K562 (cell line): ENCODE measurements at regions not wholly inside any gene's neighbourhood (a gene's known extent, or its start where the extent isn't known, plus 50 kb on each side); places are given as distances from the start of the nearest gene placed in this dataset.

Experiments used
- ATAC-seq: fragments of 200-7000 bp; cut with Tn5 transposase; 3 replicates; pipeline ENCODE4 v1.9.1; 2020; ENCODE audit warnings: moderate library complexity
- BruUV-seq: library from RNA; stranded (reverse); fragments of 400-500 nt; replicated peaks from 2 replicates; lab custom pipeline; 2021; lab: Mats Ljungman, UMichigan
- CTCF ChIA-PET: fragments of 300-600 bp; formaldehyde crosslinking; extraction: SDS; loops from one replicate; lab custom pipeline; 2021; ENCODE audit warnings: low intra/inter-chr PET ratio; lab: Yijun Ruan, JAX
- POLR2A ChIA-PET: fragments of 300-600, 350-650 bp; sonication (Branson Sonifier 250); formaldehyde crosslinking; extraction: SDS; loops from one replicate; lab custom pipeline; 2021; ENCODE audit warnings: antibody characterized with exemption, inconsistent platforms; lab: Yijun Ruan, JAX
- DNase-seq, 4 experiments: peaks; one replicate each; pipeline versions ENCODE4 v3.0.0 to v3.0.0-alpha.2; 2011 to 2018; ENCODE audit warnings: low spot score in 3 of 4, mixed read lengths in 3 of 4; ENCODE audit errors: extremely low read depth in 1 of 4
- FAIRE-seq: peaks from 2 replicates; lab custom pipeline; 2011; peaks lifted over from hg19 to GRCh38; lab: Jason Lieb, UNC
- H2AFZ ChIP-seq: 2 replicates; pipeline ENCODE4 v1.6.0; 2011; ENCODE audit warnings: low read depth, low read length, control low read depth, inconsistent platforms
- H3K27ac ChIP-seq: fragments of 200-600 bp; 3 replicates; pipeline ENCODE4 v1.8.0; 2011; ENCODE audit warnings: low read depth, mild to moderate bottlenecking, control low read depth, inconsistent platforms, low read length, moderate library complexity, mixed read lengths; ENCODE audit errors: extremely low read depth
- H3K27me3 ChIP-seq, 2 experiments: fragments of 300-600 bp in 1 of 2; 2 replicates in 1 of 2; 3 replicates in 1 of 2; pipeline versions ENCODE4 v1.6.0 to v1.8.0; 2011; ENCODE audit warnings: inconsistent platforms in 2 of 2, low read length in 2 of 2, mild to moderate bottlenecking in 1 of 2, mixed read lengths in 1 of 2, moderate library complexity in 1 of 2; ENCODE audit not compliant: control insufficient read depth in 2 of 2, insufficient read depth in 2 of 2
- H3K36me3 ChIP-seq: fragments of 300-600 bp; 3 replicates; pipeline ENCODE4 v1.8.0; 2011; ENCODE audit warnings: mild to moderate bottlenecking, low read length, inconsistent platforms; ENCODE audit not compliant: control insufficient read depth, insufficient read depth
- H3K4me1 ChIP-seq, 2 experiments: fragments of 200-600 bp in 1 of 2; replicated peaks in 1 of 2; 2 replicates in 1 of 2; 3 replicates in 1 of 2; pipeline versions ENCODE4 v1.5.1 to v1.8.0; 2011; ENCODE audit warnings: inconsistent platforms in 2 of 2, low read length in 2 of 2, mild to moderate bottlenecking in 1 of 2, mixed read lengths in 1 of 2, moderate library complexity in 1 of 2; ENCODE audit not compliant: control insufficient read depth in 2 of 2, insufficient read depth in 2 of 2
- H3K4me2 ChIP-seq: 2 replicates; pipeline ENCODE4 v1.6.1; 2011; ENCODE audit warnings: low read length, control low read depth, inconsistent platforms, mixed read lengths; ENCODE audit not compliant: insufficient read depth
- H3K4me3 ChIP-seq: fragments of 200-600 bp; sonication (generic), shearing (Covaris generic); 2 replicates; pipeline ENCODE4 v1.5.1; 2016; ENCODE audit warnings: control low read depth, inconsistent platforms
- H3K79me2 ChIP-seq: fragments of 200-600 bp; 3 replicates; pipeline ENCODE4 v1.8.0; 2011; ENCODE audit warnings: low read length, inconsistent platforms; ENCODE audit not compliant: control insufficient read depth, insufficient read depth
- H3K9ac ChIP-seq, 2 experiments: 2 replicates each; pipeline versions ENCODE4 v1.6.0 to v1.6.1; 2011; ENCODE audit warnings: low read depth in 2 of 2, low read length in 2 of 2, control low read depth in 1 of 2, inconsistent platforms in 1 of 2, mild to moderate bottlenecking in 1 of 2, mixed read lengths in 1 of 2; ENCODE audit not compliant: insufficient read depth in 1 of 2
- H3K9me1 ChIP-seq: one replicate; pipeline ENCODE4 v1.6.0; 2011; ENCODE audit warnings: inconsistent platforms, mild to moderate bottlenecking, low read length, moderate library complexity; ENCODE audit not compliant: control insufficient read depth, insufficient read depth
- H3K9me3 ChIP-seq: replicated peaks from 2 replicates; pipeline ENCODE4 v1.5.1; 2011; ENCODE audit warnings: low read depth, low read length, inconsistent platforms; ENCODE audit not compliant: control insufficient read depth, insufficient read depth
- H4K20me1 ChIP-seq: replicated peaks from 2 replicates; pipeline ENCODE4 v1.6.1; 2011; ENCODE audit warnings: low read length, inconsistent platforms, mixed read lengths; ENCODE audit not compliant: control insufficient read depth, insufficient read depth
- CREM ChIP-seq: IDR thresholded peaks from 2 replicates; pipeline ENCODE4 v1.6.1; 2014; ENCODE audit warnings: antibody characterized with exemption, low read depth
- ELF1 ChIP-seq: fragments of 200-800 bp; sonication (Bioruptor generic); IDR thresholded peaks from 2 replicates; pipeline ENCODE4 v1.6.1; 2016; ENCODE audit warnings: missing genetic modification characterization, missing compliant biosample characterization
- GATAD2B ChIP-seq: fragments of 450-650 bp; IDR thresholded peaks from 2 replicates; pipeline ENCODE4 v1.6.1; 2017; ENCODE audit warnings: mild to moderate bottlenecking, borderline replicate concordance
- TCF7 ChIP-seq: sonication (generic); IDR thresholded peaks from 2 replicates; pipeline ENCODE4 v1.6.1; 2016; ENCODE audit warnings: antibody characterized with exemption, borderline replicate concordance
- ZNF274 ChIP-seq: IDR thresholded peaks from 2 replicates; pipeline ENCODE4 v1.6.1; 2011; ENCODE audit warnings: low read depth, mild to moderate bottlenecking, low read length, moderate library complexity, borderline replicate concordance
- in situ Hi-C: fragments of 300-500 bp; cut with MboI; formaldehyde crosslinking; loops from 4 replicates; pipeline ENCODE4 v1.15.0; 2018; ENCODE audit warnings: inconsistent platforms, mixed read lengths
- intact Hi-C: fragments of 100-400 bp; cut with micrococcal nuclease; formaldehyde crosslinking; loops from 2 replicates; pipeline ENCODE4 v1.14.2; 2022
- TF ChIP-seq, protein P1 (sequence below): fragments of 450-650 bp; IDR thresholded peaks from 2 replicates; pipeline ENCODE4 v1.6.1; 2018; ENCODE audit warnings: mild to moderate bottlenecking, low read depth; ENCODE audit not compliant: partially characterized antibody

GRCh38 chr1:219402925-219403324, 210.0 kb downstream of the ZC3H11B start:
- Histone ChIP-seq H3K4me1 (no peaks in the 10 kb centered on the region), H3K9me3 (no peaks in the 10 kb centered on the region; the same call in 1 of the 2 replicates), H3K79me2 (no peaks in the 10 kb centered on the region), H3K9me1 (no peaks in the 10 kb centered on the region), H3K27ac (no peak overlapping the region), H4K20me1 (no peaks in the 10 kb centered on the region), H3K27me3 (no peaks in the 10 kb centered on the region), H3K9ac (no peak overlapping the region), H3K4me3 (no peak overlapping the region), H3K36me3 (no peaks in the 10 kb centered on the region), H3K4me2 (no peak overlapping the region), H2AFZ (no peak overlapping the region)
- ATAC-seq (no peak), DNase-seq (no peak), FAIRE-seq (no peak)
- no TSS peak for BruUV-seq
- TF ChIP-seq ZNF274 (no peak), ELF1 (tag) (no peak), GATAD2B (no peak), TCF7 (no peak), CREM (no peak)
- TF ChIP-seq, protein P1, sequence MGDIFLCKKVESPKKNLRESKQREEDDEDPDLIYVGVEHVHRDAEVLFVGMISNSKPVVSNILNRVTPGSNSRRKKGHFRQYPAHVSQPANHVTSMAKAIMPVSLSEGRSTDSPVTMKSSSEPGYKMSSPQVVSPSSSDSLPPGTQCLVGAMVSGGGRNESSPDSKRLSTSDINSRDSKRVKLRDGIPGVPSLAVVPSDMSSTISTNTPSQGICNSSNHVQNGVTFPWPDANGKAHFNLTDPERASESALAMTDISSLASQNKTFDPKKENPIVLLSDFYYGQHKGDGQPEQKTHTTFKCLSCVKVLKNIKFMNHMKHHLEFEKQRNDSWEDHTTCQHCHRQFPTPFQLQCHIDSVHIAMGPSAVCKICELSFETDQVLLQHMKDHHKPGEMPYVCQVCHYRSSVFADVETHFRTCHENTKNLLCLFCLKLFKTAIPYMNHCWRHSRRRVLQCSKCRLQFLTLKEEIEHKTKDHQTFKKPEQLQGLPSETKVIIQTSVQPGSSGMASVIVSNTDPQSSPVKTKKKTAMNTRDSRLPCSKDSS, result no peak
- ChIA-PET POLR2A (interaction anchor here (0.7 kb wide), 1 partner anchor 71 kb away, joined by 3 read pairs; no protein-coding TSS in a partner anchor), CTCF (no interaction called here)
- in situ Hi-C loops, result no loop called here
- intact Hi-C loops, result loop anchor here (10.0 kb wide), 1 partner anchor 58 kb away; no protein-coding TSS in a partner anchor
